ENCODE measurements at regions not wholly inside any gene's neighbourhood (a gene's known extent, or its start where the extent isn't known, plus 50 kb on each side); places are given as distances from the start of the nearest gene placed in this dataset.

- no peak for TF ChIP-seq CTCF (IDR thresholded peaks at IDR 0.05; ENCODE audit: insufficient read depth, missing control alignments)
- no peak for DNase-seq (ENCODE audit: insufficient read length, low spot score)
- no peak for FAIRE-seq
Measured at GRCh38 chr3:163261618-163262017, 1765.0 kb downstream of the OTOL1 start.

GRCh38 chr3:163261056-163261455, 1764.4 kb downstream of the OTOL1 start:
- DNase-seq (ENCODE audit: insufficient read length, low spot score) = no peak
- FAIRE-seq = no peak
- TF ChIP-seq CTCF (IDR thresholded peaks at IDR 0.05; ENCODE audit: insufficient read depth, missing control alignments) = no peak

- TF ChIP-seq CTCF (IDR thresholded peaks at IDR 0.05; ENCODE audit: insufficient read depth, missing control alignments) = no peak
- FAIRE-seq = no peak
- DNase-seq (ENCODE audit: insufficient read length, low spot score) = no peak
Measured at GRCh38 chr3:163218336-163218735, 1721.7 kb downstream of the OTOL1 start.

- DNase-seq (ENCODE audit: insufficient read length, low spot score) = no peak
- no peak for FAIRE-seq
- no peak for TF ChIP-seq CTCF (IDR thresholded peaks at IDR 0.05; ENCODE audit: insufficient read depth, missing control alignments)
Measured at GRCh38 chr3:163213838-163214237, 1717.2 kb downstream of the OTOL1 start.

GRCh38 chr3:163196815-163197374, 1700.3 kb downstream of the OTOL1 start:
- no peak for DNase-seq (ENCODE audit: insufficient read length, low spot score)
- no peak for FAIRE-seq
- TF ChIP-seq CTCF (IDR thresholded peaks at IDR 0.05; ENCODE audit: insufficient read depth, missing control alignments) = no peak

GRCh38 chr3:163196245-163196644, 1699.6 kb downstream of the OTOL1 start:
- no peak for TF ChIP-seq CTCF (IDR thresholded peaks at IDR 0.05; ENCODE audit: insufficient read depth, missing control alignments)
- DNase-seq (ENCODE audit: insufficient read length, low spot score) (no peak), FAIRE-seq (no peak)

- FAIRE-seq (no peak), DNase-seq (ENCODE audit: insufficient read length, low spot score) (no peak)
- TF ChIP-seq CTCF (IDR thresholded peaks at IDR 0.05; ENCODE audit: insufficient read depth, missing control alignments) = no peak
Measured at GRCh38 chr3:163185721-163186350, 1689.2 kb downstream of the OTOL1 start.
